Activated B cell treated with CpG ODN at 0.5 μM for 24 hours (primary cell): ENCODE measurements at regions not wholly inside any gene's neighbourhood (a gene's known extent, or its start where the extent isn't known, plus 50 kb on each side); places are given as distances from the start of the nearest gene placed in this dataset.

Experiments used
- ATAC-seq: fragments of 200-7000 bp; cut with Tn5 transposase; one replicate; pipeline ENCODE4 v1.10.0; 2021; ENCODE audit warnings: low read depth, mild to moderate bottlenecking, moderate library complexity
- CTCF ChIA-PET: fragments of 350-600 bp; sonication (Branson Sonifier 250); formaldehyde crosslinking; loops from one replicate; lab custom pipeline; 2021; ENCODE audit warnings: antibody characterized with exemption; lab: Charles Lee
- POLR2A ChIA-PET: fragments of 350-600 bp; sonication (Branson Sonifier 250); formaldehyde crosslinking; loops from one replicate; lab custom pipeline; 2021; ENCODE audit warnings: antibody characterized with exemption; lab: Charles Lee
- DNase-seq: peaks from one replicate; pipeline ENCODE4 v3.0.0; 2022
- H3K27ac Mint-ChIP-seq: one replicate; pipeline ENCODE4 v1.8.0; 2020; ENCODE audit warnings: mixed read lengths
- H3K27me3 Mint-ChIP-seq: one replicate; pipeline ENCODE4 v1.8.0; 2021; ENCODE audit warnings: mixed read lengths
- H3K36me3 Mint-ChIP-seq: one replicate; pipeline ENCODE4 v1.8.0; 2021; ENCODE audit warnings: low read depth, mixed read lengths
- H3K4me1 Mint-ChIP-seq: one replicate; pipeline ENCODE4 v1.8.0; 2021; ENCODE audit warnings: mixed read lengths
- H3K4me3 Mint-ChIP-seq: one replicate; pipeline ENCODE4 v1.8.0; 2020; ENCODE audit warnings: mild to moderate bottlenecking, mixed read lengths
- H3K9me3 Mint-ChIP-seq: one replicate; pipeline ENCODE4 v1.8.0; 2020; ENCODE audit warnings: mixed read lengths
- CTCF ChIP-seq: fragments of 200-600 bp; IDR thresholded peaks from one replicate; pipeline ENCODE4 v1.8.0; 2022; ENCODE audit warnings: antibody characterized with exemption, mild to moderate bottlenecking
- intact Hi-C: fragments of 100-400 bp; cut with micrococcal nuclease; formaldehyde crosslinking; loops from one replicate; pipeline ENCODE4 v1.15.1; 2024

GRCh38 chrX:43604753-43605152, 51.3 kb upstream of the MAOA start:
- DNase-seq (no peak), ATAC-seq (no peak)
- intact Hi-C loops: no loop called here
- Mint-ChIP-seq H3K36me3 (no peaks in the 10 kb centered on the region), H3K9me3 (no peaks in the 10 kb centered on the region), H3K27me3 (no peaks in the 10 kb centered on the region), H3K4me1 (no peaks in the 10 kb centered on the region), H3K4me3 (no peak overlapping the region), H3K27ac (no peak overlapping the region)
- TF ChIP-seq CTCF: no peak
- CTCF ChIA-PET: no interaction called here
- POLR2A ChIA-PET: no interaction called here

- Mint-ChIP-seq H3K4me3 (no peak overlapping the region), H3K9me3 (no peaks in the 10 kb centered on the region), H3K27ac (no peak overlapping the region), H3K36me3 (no peaks in the 10 kb centered on the region), H3K27me3 (no peaks in the 10 kb centered on the region), H3K4me1 (no peaks in the 10 kb centered on the region)
- CTCF ChIA-PET: no interaction called here
- ATAC-seq (no peak), DNase-seq (no peak)
- POLR2A ChIA-PET: no interaction called here
- TF ChIP-seq CTCF: no peak
- intact Hi-C loops: no loop called here
These were observed 50.7 kb upstream of the MAOA start for GRCh38 chrX:43605351-43605750.
